ENCODE measurements at regions not wholly inside any gene's neighbourhood (a gene's known extent, or its start where the extent isn't known, plus 50 kb on each side); places are given as distances from the start of the nearest gene placed in this dataset.

- Histone ChIP-seq H3K27ac (no peak overlapping the region), H3K27me3 (no peaks in the 10 kb centered on the region), H3K4me1 (peaks cover 0 to 19% of the 10 kb centered on the region in 2 donors), H3K36me3 (no peaks in the 10 kb centered on the region), H3K4me3 (no peak overlapping the region), H3K9me3 (no peaks in the 10 kb centered on the region)
- no peak for DNase-seq (ENCODE audit: low spot score in 2 of 2)
- TF ChIP-seq CTCF (IDR thresholded peaks at IDR 0.05) = no peak
- intact Hi-C loops (cut with DNase I) = no loop called here
Observed at GRCh38 chr2:120617055-120617454, 118.6 kb upstream of the GLI2 start.

- H3K36me3 ChIP-seq = no peaks in the 10 kb centered on the region
- no peaks in the 10 kb centered on the region for H3K9me3 ChIP-seq
- no peak for TF ChIP-seq CTCF (IDR thresholded peaks at IDR 0.05)
- H3K27ac ChIP-seq = no peak overlapping the region
- no peak overlapping the region for H3K4me3 ChIP-seq
- no peaks in the 10 kb centered on the region for H3K27me3 ChIP-seq
- no peak for DNase-seq (ENCODE audit: low spot score in 2 of 2)
- intact Hi-C loops (cut with DNase I) = no loop called here
- H3K4me1 ChIP-seq = peaks cover 0 to 11% of the 10 kb centered on the region in 2 donors
Observed at GRCh38 chr2:120618830-120619229, 116.8 kb upstream of the GLI2 start.

DNA sequence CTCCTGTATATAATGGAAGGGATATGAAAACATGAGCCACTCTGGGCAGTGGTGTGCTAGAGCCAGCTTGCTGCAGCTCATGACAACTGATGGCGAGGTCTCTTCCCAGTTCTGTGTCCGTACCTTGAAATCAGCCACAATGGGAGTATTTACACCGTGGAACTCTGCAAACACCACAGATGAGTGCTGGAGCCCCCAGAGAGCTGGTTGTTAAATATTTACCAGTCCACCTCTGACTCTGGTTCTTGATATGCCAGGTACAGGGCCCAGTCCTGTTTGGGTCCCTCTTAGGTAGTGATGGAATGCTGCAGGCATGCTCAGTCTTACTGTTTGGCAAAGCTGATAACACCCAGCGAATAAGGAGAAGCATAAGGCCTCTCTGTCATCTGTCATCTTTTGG lies 116.1 kb upstream of the GLI2 start:
- no peak for DNase-seq (ENCODE audit: low spot score in 2 of 2)
- Histone ChIP-seq H3K36me3 (no peaks in the 10 kb centered on the region), H3K9me3 (no peaks in the 10 kb centered on the region), H3K27ac (no peak overlapping the region), H3K4me1 (peaks cover 0 to 4% of the 10 kb centered on the region in 2 donors), H3K4me3 (no peak overlapping the region), H3K27me3 (no peaks in the 10 kb centered on the region)
- intact Hi-C loops (cut with DNase I) = no loop called here
- TF ChIP-seq CTCF (IDR thresholded peaks at IDR 0.05) = no peak

GRCh38 chr2:120620025-120620793 lies 115.5 kb upstream of the GLI2 start:
- Histone ChIP-seq H3K4me1 (peaks cover 0 to 1% of the 10 kb centered on the region in 2 donors), H3K9me3 (no peaks in the 10 kb centered on the region), H3K27me3 (no peaks in the 10 kb centered on the region), H3K4me3 (no peak overlapping the region), H3K36me3 (no peaks in the 10 kb centered on the region), H3K27ac (no peak overlapping the region)
- intact Hi-C loops (cut with DNase I) = no loop called here
- no peak for TF ChIP-seq CTCF (IDR thresholded peaks at IDR 0.05)
- DNase-seq (ENCODE audit: low spot score in 2 of 2) = no peak

- peaks cover 0 to 14% of the 10 kb centered on the region in 2 donors for H3K4me1 ChIP-seq
- H3K36me3 ChIP-seq = no peaks in the 10 kb centered on the region
- H3K4me3 ChIP-seq = no peak overlapping the region
- H3K9me3 ChIP-seq = no peaks in the 10 kb centered on the region
- H3K27me3 ChIP-seq = no peaks in the 10 kb centered on the region
- no peak overlapping the region for H3K27ac ChIP-seq
- no peak for TF ChIP-seq CTCF (IDR thresholded peaks at IDR 0.05)
- intact Hi-C loops (cut with DNase I) = no loop called here
- DNase-seq (ENCODE audit: low spot score in 2 of 2) = peak in 1 of 2 donors; percentile 55
Observed at GRCh38 chr2:120622159-120622869, 113.4 kb upstream of the GLI2 start.

Data from ascending aorta (tissue), 2 donors.